ENCODE measurements at regions not wholly inside any gene's neighbourhood (a gene's known extent, or its start where the extent isn't known, plus 50 kb on each side); places are given as distances from the start of the nearest gene placed in this dataset.

DNA sequence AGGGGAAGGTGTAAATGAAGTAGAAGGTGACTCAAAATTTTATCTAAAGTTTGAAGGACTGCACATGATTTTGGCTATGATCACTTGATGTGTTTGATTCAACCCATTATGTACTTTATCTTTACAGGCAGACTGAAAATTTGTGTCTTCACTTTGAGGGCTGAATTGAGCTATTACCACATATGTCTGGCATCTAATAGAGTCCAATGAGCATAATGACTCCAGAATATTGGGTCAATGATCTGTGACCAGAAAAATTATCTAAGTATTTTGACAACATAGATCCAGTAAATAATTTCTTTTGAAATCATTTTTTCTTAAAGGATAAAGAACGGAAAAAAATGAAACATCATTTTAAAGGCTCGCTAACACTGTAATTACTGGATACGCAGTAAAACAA lies 2810.0 kb downstream of the PCDH9 start:
- TF ChIP-seq, protein P1, sequence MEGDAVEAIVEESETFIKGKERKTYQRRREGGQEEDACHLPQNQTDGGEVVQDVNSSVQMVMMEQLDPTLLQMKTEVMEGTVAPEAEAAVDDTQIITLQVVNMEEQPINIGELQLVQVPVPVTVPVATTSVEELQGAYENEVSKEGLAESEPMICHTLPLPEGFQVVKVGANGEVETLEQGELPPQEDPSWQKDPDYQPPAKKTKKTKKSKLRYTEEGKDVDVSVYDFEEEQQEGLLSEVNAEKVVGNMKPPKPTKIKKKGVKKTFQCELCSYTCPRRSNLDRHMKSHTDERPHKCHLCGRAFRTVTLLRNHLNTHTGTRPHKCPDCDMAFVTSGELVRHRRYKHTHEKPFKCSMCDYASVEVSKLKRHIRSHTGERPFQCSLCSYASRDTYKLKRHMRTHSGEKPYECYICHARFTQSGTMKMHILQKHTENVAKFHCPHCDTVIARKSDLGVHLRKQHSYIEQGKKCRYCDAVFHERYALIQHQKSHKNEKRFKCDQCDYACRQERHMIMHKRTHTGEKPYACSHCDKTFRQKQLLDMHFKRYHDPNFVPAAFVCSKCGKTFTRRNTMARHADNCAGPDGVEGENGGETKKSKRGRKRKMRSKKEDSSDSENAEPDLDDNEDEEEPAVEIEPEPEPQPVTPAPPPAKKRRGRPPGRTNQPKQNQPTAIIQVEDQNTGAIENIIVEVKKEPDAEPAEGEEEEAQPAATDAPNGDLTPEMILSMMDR (IDR thresholded peaks at IDR 0.05; ENCODE audit: low read depth, low read length), result no peak
- no peak for DNase-seq (ENCODE audit: extremely low read depth, low read depth)

DNA sequence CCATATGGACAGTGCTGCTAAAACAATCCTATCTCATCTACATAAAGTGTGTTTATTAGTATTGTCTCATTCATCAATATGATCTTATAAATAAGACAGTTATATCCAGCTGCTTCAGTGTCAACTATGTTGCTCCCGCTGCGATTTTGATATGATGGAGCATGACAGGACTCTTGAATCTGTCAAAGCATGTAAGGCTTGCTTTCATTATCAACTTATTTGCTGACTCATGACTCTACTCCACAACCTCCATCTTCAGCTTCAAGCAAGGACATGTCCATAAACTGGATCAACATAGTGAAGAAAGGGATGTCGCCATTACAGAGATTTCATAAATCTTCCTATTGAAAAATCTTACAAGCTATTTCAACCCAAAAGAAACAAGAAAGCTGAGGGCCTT lies 2812.6 kb downstream of the PCDH9 start:
- no peak for DNase-seq (ENCODE audit: extremely low read depth, low read depth)
- TF ChIP-seq, protein P1 (IDR thresholded peaks at IDR 0.05; ENCODE audit: low read depth, low read length), result no peak

DNA sequence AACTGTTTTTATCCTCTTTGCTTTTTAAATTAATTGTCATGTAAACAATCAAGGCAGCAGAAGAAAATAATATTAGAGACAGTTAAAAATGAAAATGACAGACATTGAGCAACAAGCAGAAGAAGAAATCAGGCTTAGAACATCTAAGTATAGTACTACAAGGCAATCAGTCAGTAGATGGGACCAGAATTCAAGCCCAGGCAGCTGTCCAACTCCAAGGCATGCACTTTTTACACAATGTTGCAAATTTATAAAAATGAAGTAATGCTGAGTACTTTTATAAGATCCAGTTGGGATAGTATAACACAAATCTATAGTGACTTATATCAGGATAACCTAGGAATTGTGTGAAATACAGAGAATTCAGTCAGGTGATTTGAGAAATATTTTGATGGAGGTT lies 2815.8 kb downstream of the PCDH9 start:
- TF ChIP-seq, protein P1 (IDR thresholded peaks at IDR 0.05; ENCODE audit: low read depth, low read length), result no peak
- no peak for DNase-seq (ENCODE audit: extremely low read depth, low read depth)

DNA sequence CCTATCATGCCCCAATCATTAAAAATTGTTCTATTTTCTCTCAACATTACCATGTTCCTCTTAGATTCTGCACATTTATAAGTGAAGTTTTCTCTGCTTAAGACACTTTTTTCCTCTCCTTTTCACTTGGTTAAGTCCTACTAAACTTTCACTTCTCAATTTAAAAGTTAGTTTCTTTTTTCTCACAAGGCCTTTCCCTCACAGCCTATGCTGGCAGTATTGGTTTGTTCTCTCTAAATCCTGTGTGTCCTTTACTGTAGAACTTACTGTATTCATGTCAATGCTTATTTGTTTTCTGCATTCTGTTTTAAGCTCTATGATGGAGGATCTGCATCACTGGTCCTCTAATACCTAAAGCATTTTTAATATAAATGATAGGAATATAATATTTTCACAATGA lies 2816.6 kb downstream of the PCDH9 start:
- TF ChIP-seq, protein P1 (IDR thresholded peaks at IDR 0.05; ENCODE audit: low read depth, low read length), result no peak
- no peak for DNase-seq (ENCODE audit: extremely low read depth, low read depth)

DNA sequence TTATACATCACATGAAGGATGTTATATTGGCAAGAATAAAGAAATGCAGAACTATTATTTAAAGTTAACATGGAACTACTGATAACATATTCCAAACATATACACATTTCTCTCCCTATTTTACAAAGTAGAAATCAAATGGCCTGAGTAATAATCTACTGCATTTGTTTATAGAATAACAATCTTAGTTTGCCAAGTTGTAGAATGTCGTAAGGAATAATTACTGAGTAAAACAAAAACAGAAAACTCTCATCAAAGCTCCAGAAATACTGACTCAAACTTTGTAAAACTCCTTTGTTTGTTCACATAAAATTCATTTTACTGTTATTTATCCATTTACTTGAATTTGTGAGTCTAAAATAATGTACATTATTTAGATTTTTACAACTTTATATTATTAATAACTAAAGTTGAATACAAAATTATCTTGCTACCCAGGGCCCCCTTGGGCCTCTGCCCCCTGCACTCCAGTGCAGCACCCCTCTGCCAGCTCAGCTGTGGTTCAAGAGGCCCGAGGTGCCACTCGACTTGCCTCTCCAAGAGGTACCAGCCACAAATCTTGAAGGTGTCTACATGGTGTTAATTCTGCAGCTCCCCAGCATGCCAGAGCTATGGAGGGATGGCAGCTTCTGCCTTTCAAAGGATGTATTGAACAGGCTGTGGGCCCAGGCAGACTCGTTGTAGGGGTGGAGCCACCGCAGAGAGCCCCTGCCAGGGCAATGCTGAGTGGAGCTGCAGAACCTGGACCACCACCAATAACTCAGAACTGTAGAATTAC lies 2819.7 kb downstream of the PCDH9 start:
- TF ChIP-seq, protein P1 (IDR thresholded peaks at IDR 0.05; ENCODE audit: low read depth, low read length), result no peak
- no peak for DNase-seq (ENCODE audit: extremely low read depth, low read depth)

DNA sequence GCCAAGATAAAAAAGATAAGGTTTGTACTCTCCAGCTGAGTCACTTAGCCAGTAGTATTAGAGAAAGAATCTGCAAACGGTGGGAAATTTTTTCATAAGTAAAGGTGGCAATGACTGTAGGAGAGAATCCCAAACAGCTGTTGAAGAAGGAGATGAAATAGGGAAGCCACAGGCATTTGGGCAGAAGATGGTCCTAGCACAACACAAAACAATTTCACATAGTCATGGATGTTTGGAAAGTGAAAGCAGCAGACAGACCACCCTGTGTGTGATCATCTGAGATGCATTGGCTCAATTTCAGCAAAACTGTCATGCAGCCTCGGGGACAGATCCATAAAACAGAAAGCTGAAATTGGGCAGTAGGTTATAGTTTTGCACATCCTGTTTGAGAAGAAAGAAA lies 2832.4 kb downstream of the PCDH9 start:
- TF ChIP-seq, protein P1 (IDR thresholded peaks at IDR 0.05; ENCODE audit: low read depth, low read length), result no peak
- no peak for DNase-seq (ENCODE audit: extremely low read depth, low read depth)

DNA sequence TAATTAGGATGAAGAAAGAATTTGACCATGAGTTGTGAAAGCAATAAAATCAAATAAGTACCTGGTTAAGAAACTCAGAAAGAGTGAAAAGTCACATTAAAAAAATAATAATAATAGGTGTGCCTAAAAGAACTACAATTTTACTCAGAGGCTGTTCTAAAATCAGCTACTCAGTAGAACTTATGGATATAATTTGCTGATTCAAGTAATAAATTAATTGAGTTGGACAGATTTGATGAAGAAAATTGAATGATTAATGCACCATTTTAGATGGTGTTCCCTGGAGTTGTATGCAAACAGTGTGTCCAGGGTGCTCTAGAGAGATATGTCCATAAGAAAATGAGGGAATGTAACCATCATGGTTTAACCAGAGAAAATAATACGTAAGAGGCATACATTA lies 2852.5 kb downstream of the PCDH9 start:
- DNase-seq (ENCODE audit: extremely low read depth, low read depth), result no peak
- TF ChIP-seq, protein P1 (IDR thresholded peaks at IDR 0.05; ENCODE audit: low read depth, low read length), result no peak

Data from AG09319 (cell line).